ENCODE measurements at regions not wholly inside any gene's neighbourhood (a gene's known extent, or its start where the extent isn't known, plus 50 kb on each side); places are given as distances from the start of the nearest gene placed in this dataset.

DNA sequence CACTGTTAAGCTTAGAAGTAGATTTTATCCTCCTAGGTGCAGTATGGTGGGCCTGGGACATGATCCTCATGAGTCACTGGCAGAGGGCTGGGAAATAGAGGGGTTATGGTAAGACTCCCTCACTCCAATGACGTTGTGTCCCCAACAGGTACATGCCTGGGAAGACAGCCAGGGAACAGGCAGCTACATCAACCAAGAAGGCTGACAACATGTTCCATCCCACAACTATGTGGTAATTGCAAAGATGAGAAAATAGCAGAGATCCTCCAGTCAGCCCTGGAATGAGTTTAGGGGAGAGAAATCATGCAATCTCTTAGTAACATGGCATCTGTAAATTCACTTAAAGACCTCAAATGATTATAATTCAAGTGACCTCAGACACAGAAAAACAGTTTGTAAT, 114.4 kb upstream of the LIFR start:
- no peaks in the 10 kb centered on the region for H3K36me3 ChIP-seq
- H3K9me3 ChIP-seq, result no peaks in the 10 kb centered on the region
- H3K27me3 ChIP-seq, result no peaks in the 10 kb centered on the region
- intact Hi-C loops (cut with DNase I; ENCODE audit: low total_unique reads), result no loop called here
- peak overlapping the region; percentile 43 to 71 for H3K27ac ChIP-seq
- peak in 1 of 3 donors; percentile 60 for TF ChIP-seq POLR2AphosphoS5 (IDR thresholded peaks at IDR 0.05)
- TF ChIP-seq, protein P1, sequence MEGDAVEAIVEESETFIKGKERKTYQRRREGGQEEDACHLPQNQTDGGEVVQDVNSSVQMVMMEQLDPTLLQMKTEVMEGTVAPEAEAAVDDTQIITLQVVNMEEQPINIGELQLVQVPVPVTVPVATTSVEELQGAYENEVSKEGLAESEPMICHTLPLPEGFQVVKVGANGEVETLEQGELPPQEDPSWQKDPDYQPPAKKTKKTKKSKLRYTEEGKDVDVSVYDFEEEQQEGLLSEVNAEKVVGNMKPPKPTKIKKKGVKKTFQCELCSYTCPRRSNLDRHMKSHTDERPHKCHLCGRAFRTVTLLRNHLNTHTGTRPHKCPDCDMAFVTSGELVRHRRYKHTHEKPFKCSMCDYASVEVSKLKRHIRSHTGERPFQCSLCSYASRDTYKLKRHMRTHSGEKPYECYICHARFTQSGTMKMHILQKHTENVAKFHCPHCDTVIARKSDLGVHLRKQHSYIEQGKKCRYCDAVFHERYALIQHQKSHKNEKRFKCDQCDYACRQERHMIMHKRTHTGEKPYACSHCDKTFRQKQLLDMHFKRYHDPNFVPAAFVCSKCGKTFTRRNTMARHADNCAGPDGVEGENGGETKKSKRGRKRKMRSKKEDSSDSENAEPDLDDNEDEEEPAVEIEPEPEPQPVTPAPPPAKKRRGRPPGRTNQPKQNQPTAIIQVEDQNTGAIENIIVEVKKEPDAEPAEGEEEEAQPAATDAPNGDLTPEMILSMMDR (IDR thresholded peaks at IDR 0.05), result no peak
- H3K4me3 ChIP-seq, result no peak overlapping the region
- no peaks in the 10 kb centered on the region for H3K4me1 ChIP-seq
- peak in 1 of 2 donors; percentile 94 for DNase-seq (ENCODE audit: low spot score in 2 of 2)

DNA sequence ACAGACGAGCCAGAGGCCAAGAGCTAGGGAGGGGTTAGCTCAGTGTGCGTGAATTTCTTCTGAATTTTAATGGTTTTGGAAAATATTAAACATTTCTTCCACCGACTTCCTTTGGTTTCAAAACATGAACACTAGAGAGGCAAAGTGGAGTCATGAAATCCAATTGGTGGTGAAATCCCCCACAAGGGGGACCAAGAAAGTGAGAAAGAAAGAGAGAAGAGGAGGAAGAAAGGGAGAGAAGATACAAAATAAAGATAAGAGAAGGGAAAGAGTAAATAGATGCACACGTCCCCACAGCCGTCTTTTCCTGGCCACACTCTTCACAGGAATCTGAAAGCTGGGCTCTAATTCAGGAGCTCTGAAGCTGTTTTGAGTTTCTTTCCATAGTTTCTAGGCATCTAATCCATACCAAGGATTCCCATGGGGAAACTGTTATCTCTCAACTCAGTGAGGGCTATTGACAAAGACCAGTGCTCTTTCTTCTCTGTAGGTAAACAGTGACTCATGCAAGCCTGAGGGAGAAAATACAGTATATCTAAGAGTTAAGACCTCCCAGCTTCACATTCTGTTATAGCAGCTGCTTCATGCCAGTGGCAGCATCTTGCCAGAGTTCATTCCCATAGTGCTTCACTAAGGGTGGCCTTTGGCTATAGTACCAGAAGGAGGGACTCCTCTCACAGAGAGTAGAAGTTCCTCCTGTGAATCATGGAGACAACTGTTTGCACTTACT, 115.8 kb upstream of the LIFR start:
- DNase-seq (ENCODE audit: low spot score in 2 of 2), result no peak
- Histone ChIP-seq H3K9me3 (no peaks in the 10 kb centered on the region), H3K4me3 (no peak overlapping the region), H3K27me3 (no peaks in the 10 kb centered on the region), H3K27ac (peak overlapping the region in 1 of 2 donors; percentile 71), H3K36me3 (no peaks in the 10 kb centered on the region), H3K4me1 (no peaks in the 10 kb centered on the region)
- intact Hi-C loops (cut with DNase I; ENCODE audit: low total_unique reads), result no loop called here
- TF ChIP-seq POLR2AphosphoS5 (IDR thresholded peaks at IDR 0.05), result no peak
- no peak for TF ChIP-seq POLR2A (IDR thresholded peaks at IDR 0.05)
- TF ChIP-seq, protein P1 (IDR thresholded peaks at IDR 0.05), result no peak

DNA sequence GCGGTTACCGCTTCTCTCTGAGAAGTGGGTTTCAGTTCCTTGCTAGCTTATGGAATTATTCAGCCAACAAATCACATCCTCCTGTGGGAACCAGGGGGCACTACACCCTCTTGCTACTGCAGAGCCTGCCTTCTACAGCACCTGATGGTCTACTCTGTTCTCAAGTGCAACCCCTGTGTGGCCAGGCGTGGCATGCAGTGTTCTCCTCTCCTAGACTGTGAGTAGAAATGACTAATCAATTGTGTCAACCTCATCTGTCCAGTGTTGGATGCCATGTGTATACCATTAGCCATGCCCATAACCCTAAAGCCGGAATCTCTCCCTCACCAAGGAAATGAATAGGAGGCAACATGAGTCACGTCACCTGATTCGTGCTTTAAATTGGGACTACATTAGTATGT, 117.2 kb upstream of the LIFR start:
- intact Hi-C loops (cut with DNase I; ENCODE audit: low total_unique reads), result no loop called here
- no peak overlapping the region for H3K4me3 ChIP-seq
- H3K27me3 ChIP-seq, result no peaks in the 10 kb centered on the region
- H3K27ac ChIP-seq, result no peak overlapping the region
- no peaks in the 10 kb centered on the region for H3K9me3 ChIP-seq
- DNase-seq (ENCODE audit: low spot score in 2 of 2), result no peak
- no peak for TF ChIP-seq POLR2AphosphoS5 (IDR thresholded peaks at IDR 0.05)
- no peak for TF ChIP-seq POLR2A (IDR thresholded peaks at IDR 0.05)
- TF ChIP-seq, protein P1 (IDR thresholded peaks at IDR 0.05), result no peak
- no peaks in the 10 kb centered on the region for H3K4me1 ChIP-seq
- H3K36me3 ChIP-seq, result no peaks in the 10 kb centered on the region

- TF ChIP-seq, protein P1 (IDR thresholded peaks at IDR 0.05), result no peak
- TF ChIP-seq POLR2AphosphoS5 (IDR thresholded peaks at IDR 0.05) (no peak), POLR2A (IDR thresholded peaks at IDR 0.05) (no peak)
- no peaks in the 10 kb centered on the region for H3K9me3 ChIP-seq
- H3K4me3 ChIP-seq, result no peak overlapping the region
- DNase-seq (ENCODE audit: low spot score in 2 of 2), result no peak
- intact Hi-C loops (cut with DNase I; ENCODE audit: low total_unique reads), result no loop called here
- no peaks in the 10 kb centered on the region for H3K4me1 ChIP-seq
- H3K36me3 ChIP-seq, result no peaks in the 10 kb centered on the region
- H3K27ac ChIP-seq, result no peak overlapping the region
- no peaks in the 10 kb centered on the region for H3K27me3 ChIP-seq
These were observed 119.0 kb upstream of the LIFR start for GRCh38 chr5:38675443-38675842.

- Histone ChIP-seq H3K27ac (no peak overlapping the region), H3K4me1 (no peaks in the 10 kb centered on the region), H3K27me3 (no peaks in the 10 kb centered on the region), H3K36me3 (no peaks in the 10 kb centered on the region), H3K9me3 (no peaks in the 10 kb centered on the region), H3K4me3 (no peak overlapping the region)
- TF ChIP-seq POLR2AphosphoS5 (IDR thresholded peaks at IDR 0.05), result no peak
- TF ChIP-seq, protein P1 (IDR thresholded peaks at IDR 0.05), result no peak
- no peak for DNase-seq (ENCODE audit: low spot score in 2 of 2)
- intact Hi-C loops (cut with DNase I; ENCODE audit: low total_unique reads), result no loop called here
These were observed 121.2 kb upstream of the LIFR start for GRCh38 chr5:38677636-38678035.

Measured in breast epithelium (tissue), 4 donors.